GM18519 (cell line): ENCODE measurements at regions not wholly inside any gene's neighbourhood (a gene's known extent, or its start where the extent isn't known, plus 50 kb on each side); places are given as distances from the start of the nearest gene placed in this dataset.

Experiments used
- ATAC-seq: cut with Tn5 transposase; IDR thresholded peaks from one replicate; pipeline ENCODE4 v1.9.1; 2021; ENCODE audit warnings: mild to moderate bottlenecking, moderate library complexity; ENCODE audit not compliant: unreplicated experiment, low FRiP score

DNA sequence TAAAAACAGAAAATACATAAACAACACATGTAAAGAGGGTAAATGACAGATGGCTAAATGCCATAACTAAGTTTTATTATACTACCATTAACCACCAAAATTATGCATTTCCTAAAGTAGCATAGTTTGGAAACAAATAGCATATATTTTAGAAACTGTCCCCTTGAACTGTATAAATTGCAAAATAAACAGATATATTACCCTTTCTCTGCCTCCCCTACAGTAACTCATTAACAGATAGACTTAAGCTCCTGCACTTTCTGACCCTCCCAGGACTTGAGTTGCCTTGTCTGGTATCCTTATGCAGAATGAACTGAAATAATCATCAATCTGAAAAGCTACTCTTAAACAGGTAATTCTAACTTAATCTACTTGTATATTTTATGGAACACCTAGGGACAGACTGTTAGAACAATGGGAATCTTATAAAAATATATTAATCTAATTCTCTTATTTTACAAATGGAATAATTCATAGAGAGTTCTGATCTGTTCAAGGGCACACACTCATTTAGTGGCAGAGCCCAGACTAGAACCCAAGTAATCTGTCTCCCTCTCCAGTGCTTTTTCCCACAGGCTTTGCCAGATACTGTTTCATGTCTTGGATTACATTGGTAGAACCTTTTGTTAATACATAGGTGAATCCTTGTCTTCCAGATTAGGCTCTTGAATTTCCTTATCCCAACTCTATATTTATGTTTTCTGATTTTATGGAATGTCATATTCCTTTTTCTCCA is 50.6 kb upstream of the LOC128125822 start:
- no peak for ATAC-seq
